Panc1 (cell line): ENCODE measurements at regions not wholly inside any gene's neighbourhood (a gene's known extent, or its start where the extent isn't known, plus 50 kb on each side); places are given as distances from the start of the nearest gene placed in this dataset.

Source experiments
- CTCF ChIP-seq: fragments of 450-650 bp; IDR thresholded peaks from 2 replicates; pipeline ENCODE4 v1.5.1; 2017; ENCODE audit warnings: mild to moderate bottlenecking
- TCF7L2 ChIP-seq: IDR thresholded peaks from 2 replicates; pipeline ENCODE4 v1.6.1; 2011; ENCODE audit warnings: mild to moderate bottlenecking, low read depth, low read length, inconsistent platforms

GRCh38 chr12:127830065-127830460 lies 436.9 kb upstream of the TMEM132C start:
- TF ChIP-seq CTCF: no peak
- TF ChIP-seq TCF7L2: no peak
